Stimulated activated CD8-positive, alpha-beta memory T cell treated with anti-CD3 and anti-CD28 coated beads, Interleukin-4, amount 100 ng/mL, for 48 hours (primary cell): ENCODE measurements at regions not wholly inside any gene's neighbourhood (a gene's known extent, or its start where the extent isn't known, plus 50 kb on each side); places are given as distances from the start of the nearest gene placed in this dataset.
"Not testable (repeated sequence)": the region's sequence is repeated elsewhere in the genome, so short reads cannot be mapped to it uniquely, and the experiment has no call there.

Source experiments
- DNase-seq: peaks from one replicate; pipeline ENCODE4 v3.0.0-alpha.2; 2020

GRCh38 chrX:128759745-128760144, 707.5 kb upstream of the ACTRT1 start:
- no peak for DNase-seq

DNA sequence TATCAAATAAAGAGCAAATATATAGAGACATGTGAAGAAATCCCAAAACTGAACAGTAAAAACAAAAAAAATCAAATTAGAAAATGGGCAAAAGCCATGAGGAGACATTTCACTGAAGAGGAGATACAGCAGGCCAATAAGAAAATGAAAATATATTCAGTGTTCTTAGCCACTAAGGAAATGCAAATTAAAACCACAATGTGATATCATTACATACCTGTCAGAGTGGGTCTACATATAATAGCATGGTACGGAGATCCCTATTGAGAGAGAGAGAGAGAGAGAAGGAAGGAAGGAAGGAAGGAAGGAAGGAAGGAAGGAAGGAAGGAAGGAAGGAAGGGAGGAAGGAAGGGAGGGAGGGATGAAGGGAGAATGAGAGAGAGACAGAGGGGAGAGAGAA, 707.0 kb upstream of the ACTRT1 start:
- DNase-seq: no peak

- no peak for DNase-seq
Measured at GRCh38 chrX:128754130-128754529, 701.9 kb upstream of the ACTRT1 start.

GRCh38 chrX:128739539-128739938, 687.3 kb upstream of the ACTRT1 start:
- DNase-seq: no peak

DNA sequence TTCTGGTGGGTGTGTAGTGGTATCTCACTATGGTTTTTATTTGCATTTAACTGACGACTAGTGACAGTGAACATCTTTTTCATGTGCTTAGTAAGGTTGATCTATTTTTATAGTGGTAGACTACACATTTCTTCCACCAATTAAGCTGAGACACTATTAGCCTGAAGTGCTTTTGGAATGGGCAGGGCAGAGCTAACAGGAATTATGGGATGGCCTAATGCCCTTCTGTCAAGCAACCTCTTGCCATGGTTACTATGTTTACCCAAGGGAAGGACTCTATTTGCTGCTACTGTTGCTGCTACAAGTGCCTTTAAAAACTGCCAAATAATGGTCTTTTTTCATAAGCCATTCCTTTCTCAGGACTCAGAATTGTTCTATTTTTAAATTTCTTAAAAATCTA, 676.7 kb upstream of the ACTRT1 start:
- no peak for DNase-seq

- DNase-seq: no peak
Measured at GRCh38 chrX:128717635-128718578, 665.7 kb upstream of the ACTRT1 start.

DNA sequence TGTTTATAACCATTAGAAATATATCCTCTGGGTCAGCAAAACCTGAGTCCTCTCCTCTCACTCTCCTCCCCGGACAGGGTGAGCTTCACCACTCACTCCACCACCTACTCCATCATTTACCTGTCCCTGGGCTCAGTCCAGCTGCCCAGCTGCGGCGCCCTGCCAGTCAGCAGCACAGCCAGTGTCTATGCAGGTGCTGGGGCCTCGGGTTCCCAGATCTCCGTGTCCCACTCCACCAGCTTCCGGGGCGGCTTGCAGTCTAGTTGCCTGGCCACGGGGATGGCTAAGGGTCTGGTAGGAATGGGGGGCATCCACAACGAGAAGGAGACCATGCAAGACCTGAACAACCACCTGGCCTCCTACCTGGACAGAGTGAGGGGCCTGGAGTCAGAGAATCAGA, 662.2 kb upstream of the ACTRT1 start:
- DNase-seq: no peak

- DNase-seq: no peak
Measured at GRCh38 chrX:128699716-128700285, 647.6 kb upstream of the ACTRT1 start.

DNA sequence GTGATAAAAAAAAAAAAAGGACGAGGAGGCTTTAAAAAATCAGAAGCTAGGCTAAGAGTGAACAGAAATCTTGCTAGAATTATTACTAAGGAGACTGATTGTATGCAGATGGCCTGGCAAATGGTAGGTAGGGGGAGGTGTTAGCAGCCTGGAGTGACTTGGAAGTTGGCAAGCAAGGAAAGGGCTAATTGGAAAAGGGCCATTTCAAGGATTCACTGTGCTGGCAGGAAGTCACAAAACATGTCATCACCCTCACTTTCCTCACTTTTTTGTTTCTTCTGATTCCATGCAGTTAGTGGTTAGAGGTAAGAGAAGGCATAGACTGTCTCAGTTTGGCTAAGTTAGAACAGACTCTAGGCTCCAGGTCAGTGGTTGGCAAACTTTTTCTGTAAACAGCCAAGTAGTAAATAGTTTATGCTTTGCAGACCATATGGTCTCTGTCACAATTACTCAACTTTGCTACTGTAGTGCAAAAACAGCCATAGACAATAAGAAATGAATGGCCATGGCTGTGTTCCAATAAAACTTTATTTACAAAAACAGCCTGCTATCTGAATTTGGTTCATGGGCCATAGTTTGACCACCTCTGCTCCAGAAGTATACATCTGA, 646.5 kb upstream of the ACTRT1 start:
- DNase-seq: no peak

- DNase-seq: no peak
Measured at GRCh38 chrX:128691872-128692271, 639.7 kb upstream of the ACTRT1 start.

DNA sequence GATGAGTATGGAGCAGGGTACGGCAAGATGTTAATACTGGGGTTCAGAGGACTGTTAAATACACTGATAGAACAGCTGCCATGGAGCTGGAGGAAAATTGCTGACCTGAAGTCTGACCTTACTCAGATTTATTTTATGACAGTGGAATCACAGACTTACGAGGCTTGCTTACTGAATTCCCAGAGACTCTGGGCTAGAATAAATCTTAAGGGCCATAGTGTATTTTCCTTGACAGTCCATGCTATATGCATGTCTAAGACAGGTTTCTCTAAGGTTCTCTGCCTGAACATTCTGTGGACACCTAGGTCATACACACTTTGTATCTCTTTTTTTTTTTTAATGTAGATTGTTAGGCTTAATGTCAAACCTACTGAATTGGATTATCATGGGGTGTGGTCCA, 633.2 kb upstream of the ACTRT1 start:
- no peak for DNase-seq

DNA sequence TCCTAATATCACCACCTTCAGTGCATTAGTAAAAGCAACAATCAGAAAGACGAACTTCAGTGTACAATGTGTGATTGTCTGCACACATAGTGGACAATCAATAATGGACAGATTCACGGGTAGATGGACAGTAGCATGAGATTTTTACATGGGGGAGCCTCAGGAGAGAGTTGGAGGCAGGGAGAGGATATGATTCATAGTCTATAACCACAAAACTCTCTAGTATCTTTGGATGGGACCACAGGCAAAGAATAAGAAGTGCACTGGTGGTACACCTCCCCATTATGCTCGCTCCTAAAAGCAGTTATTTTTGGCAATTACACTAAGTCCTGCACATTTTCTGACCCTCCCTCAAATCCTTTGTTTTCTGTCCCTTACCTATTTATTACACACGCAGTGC, 624.4 kb upstream of the ACTRT1 start:
- DNase-seq: no peak

DNA sequence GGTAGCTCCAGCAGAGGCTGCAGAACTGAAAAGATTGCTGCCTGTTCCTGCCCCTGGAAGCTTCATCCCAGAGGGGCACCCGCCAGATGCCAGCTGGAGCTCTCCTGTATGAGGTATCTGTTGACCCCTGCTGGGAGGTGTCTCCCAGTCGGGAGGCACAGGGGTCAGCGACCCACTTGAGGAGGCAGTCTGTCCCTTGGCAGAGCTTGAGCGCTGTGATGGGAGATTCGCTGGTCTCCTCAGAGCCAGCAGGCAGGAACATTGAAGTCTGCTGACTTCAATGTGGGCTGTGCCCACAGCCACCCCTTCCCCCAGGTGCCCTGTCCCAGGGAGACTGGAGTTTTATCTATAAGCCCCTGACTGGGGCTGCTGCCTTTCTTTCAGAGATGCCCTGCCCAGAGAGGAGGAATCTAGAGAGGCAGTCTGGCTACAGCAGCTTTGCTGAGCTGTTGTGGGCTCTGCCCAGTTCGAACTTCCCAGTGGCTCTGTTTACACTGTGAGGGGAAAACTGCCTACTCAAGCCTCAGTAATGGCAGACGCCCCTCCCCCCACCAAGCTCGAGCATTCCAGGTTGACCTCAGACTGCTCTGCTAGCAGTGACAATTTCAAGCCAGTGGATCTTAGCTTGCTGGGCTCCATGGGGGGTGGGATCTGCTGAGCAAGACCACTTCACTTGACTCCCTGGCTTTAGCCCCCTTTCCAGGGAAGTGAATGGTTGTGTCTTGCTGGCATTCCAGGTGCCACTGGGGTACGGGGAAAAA, 622.3 kb upstream of the ACTRT1 start:
- DNase-seq: not testable (repeated sequence)

GRCh38 chrX:128664211-128664610, 612.0 kb upstream of the ACTRT1 start:
- no peak for DNase-seq

DNA sequence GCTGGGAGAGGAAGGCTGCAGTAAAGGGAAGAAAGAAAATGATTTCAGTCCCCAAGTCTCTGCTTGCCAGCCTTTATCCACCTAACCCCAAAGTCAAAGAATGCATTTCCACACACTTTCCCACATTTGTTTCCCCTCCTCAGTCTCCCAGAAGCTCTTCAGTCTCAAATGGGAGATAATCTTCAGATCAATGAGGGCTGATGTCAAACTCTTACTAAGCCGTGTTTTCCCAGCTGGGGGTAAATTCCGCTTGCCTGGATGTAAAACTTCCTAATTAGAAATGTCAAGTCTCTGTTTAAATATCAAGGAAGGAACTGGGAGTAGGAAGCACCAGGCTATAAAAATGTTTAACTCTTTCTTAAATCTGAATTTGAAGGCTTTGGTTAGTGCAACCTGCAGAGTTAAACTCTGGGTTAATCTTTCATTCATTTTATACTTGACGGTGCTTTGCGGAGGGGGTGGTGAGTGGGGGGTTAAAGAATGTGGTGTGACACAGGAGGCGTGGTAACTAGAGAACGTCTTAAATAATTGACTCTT, 601.4 kb upstream of the ACTRT1 start:
- DNase-seq: no peak

DNA sequence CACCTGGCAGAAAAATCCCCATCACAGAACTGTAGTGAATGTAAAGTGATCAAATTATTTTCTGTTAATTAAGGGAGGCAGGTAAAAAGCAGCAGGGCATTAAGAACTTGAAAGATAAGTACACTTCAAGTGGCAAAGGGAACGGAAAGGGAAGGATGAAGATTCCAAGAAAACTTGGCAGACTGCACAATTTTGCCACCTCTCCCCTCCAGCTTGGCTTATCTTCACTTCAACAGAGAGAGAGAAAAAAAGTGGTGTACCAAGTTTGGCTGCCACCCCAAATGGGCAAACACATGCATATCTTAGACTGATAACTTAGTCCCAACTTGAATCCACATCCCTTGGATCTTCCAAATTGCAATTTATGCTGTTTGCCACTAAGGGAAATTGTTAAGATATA, 598.1 kb upstream of the ACTRT1 start:
- DNase-seq: no peak

DNA sequence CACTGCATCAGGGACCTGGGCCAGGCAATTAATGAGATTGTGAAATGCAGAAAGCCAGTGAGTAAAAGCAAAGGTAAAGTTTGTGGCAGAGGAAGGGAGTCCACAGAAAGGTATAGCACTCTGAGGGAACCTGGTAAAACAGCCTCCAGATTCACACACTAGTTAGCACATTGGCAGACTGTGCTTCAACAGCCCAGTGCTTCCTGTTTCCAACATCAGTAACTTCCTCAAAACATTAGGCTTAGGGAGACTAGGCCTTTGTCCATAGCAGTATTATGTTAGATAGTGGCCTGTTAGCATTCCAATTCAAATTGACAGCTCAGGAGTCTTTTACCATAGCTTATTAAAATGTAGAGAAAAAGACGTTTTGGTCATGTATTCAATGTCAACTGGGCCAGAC, 582.6 kb upstream of the ACTRT1 start:
- DNase-seq: no peak

DNA sequence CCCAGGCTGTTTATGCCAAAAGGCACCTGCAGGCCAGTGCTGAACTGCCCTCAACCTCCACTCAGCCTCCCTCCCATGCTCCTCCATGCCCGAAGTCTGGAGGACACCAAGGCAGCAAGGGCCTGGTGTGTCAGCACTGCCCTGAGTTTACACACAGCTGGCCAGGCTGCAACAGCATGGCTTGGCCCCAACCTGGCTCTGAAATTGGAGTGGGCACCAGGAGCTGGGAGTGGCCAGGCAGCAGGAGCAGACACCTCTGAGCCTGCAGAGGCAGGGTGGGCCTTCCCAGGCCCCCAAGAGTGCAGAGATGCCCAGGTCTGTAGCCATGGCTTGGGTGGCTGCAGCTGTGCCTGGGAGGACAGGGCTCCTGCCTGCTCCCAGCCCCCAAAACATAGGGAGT, 571.2 kb upstream of the ACTRT1 start:
- no peak for DNase-seq

DNA sequence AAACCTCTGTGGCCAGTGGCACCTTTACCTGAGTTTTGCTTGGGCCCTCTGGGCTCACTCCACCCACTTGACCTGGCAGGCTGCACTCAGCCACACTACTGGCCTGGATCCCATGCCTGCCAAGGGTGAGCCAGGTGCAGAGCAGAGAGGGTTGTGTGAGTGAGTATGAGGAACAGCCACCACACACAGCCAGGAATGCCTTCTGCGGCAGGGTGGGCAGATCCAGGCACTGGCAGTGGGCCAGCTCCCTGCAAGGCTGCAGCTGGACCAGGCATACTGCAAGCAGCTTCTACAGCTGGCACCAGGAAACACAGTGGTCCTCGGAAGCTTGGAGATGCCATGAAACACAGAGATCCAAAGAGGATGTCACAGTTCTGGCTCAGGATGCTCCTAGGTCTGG, 570.1 kb upstream of the ACTRT1 start:
- DNase-seq: no peak

DNA sequence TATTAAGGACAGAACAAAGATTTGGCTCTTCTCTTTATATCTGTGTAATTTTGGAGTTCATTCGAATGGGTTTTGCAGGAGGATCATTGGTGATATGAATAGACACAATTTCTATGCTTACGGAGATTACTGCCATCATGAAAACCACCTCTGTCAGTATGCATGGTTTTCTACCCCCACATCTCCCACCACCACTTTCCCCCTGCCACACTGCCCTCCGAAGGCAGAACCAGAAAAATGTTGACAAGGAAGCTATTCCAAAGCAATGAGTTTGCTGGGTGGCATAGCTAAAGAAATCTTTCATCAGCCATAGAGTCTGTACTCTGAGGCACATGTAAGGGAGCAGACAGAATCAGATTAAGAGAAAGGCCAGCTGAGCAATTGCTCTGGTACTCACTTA, 567.3 kb upstream of the ACTRT1 start:
- no peak for DNase-seq

DNA sequence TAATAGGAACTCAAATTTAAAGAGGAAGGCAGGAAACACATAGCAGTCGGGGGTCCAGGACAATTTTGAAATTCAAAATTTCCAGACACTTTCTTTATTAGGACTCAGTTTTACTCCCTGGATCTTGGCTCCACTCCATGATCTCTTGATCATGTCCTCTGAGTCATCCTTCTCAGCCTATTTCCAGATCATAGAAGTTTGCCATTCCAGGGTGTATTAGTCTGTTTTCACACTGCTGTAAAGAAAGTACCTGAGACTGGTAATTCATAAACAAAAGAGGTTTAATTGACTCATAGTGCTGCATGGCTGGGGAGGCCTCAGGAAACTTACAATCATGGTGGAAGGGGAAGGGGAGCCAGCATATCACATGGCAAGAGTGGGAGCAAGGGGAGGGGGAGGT, 564.7 kb upstream of the ACTRT1 start:
- no peak for DNase-seq

DNA sequence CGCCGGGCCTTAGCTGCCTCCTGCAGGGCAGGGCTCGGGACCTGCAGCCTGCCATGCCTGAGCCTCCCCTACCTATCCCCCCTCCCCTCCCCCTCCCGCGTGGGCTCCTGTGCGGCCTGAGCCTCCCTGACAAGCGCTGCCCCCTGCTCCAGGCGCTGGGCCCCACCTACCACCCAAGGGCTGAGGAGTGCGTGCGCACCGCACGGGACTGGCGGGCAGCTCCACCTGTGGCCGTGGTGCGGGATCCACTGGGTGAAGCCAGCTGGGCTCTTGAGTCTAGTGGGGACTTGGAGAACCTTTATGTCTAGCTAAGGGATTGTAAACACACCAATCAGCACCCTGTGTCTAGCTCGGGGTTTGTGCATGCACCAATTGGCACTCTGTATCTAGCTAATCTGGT, 554.6 kb upstream of the ACTRT1 start:
- DNase-seq: not testable (repeated sequence)

DNA sequence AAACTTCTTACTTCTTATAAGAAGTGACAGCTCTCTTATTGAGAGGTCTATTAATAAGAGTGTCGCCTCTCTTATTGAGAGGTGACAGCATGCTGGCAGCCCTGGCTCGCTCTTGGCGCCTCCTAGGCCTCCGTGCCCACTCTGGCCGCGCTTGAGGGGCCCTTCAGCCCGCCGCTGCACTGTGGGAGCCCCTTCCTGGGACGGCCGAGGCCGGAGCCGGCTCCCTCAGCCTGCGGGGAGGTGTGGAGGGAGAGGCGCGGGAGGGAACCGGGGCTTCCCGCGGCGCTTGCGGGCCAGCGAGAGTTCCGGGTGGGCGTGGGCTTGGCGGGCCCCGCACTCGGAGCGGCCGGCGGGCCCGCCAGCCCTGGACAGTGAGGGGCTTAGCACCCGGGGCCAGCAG, 554.2 kb upstream of the ACTRT1 start:
- DNase-seq: not testable (repeated sequence)
